CD14-positive monocyte (primary cell): ENCODE measurements at regions not wholly inside any gene's neighbourhood (a gene's known extent, or its start where the extent isn't known, plus 50 kb on each side); places are given as distances from the start of the nearest gene placed in this dataset.

Experiments used
- DNase-seq, 3 donors: peaks; one replicate each; pipeline ENCODE4 v3.0.0-alpha.2; 2011 to 2022
- H2AFZ ChIP-seq: 2 replicates; pipeline ENCODE4 v1.6.0; 2012; ENCODE audit warnings: mild to moderate bottlenecking, low read depth, low read length, inconsistent platforms; ENCODE audit not compliant: insufficient read depth, poor library complexity, severe bottlenecking
- H3K27ac ChIP-seq, 2 donors: 1 replicate in 1 of 2; 2 replicates in 1 of 2; pipeline ENCODE4 v1.5.1; 2012 to 2013; ENCODE audit warnings: low read length in 2 of 2, control low read depth in 1 of 2, inconsistent platforms in 1 of 2, low read depth in 1 of 2, mild to moderate bottlenecking in 1 of 2
- H3K27me3 ChIP-seq, 2 donors: one replicate each; pipeline versions ENCODE4 v1.6.0 to v1.6.1; 2011 to 2013; ENCODE audit warnings: low read length in 2 of 2; ENCODE audit not compliant: control insufficient read depth in 2 of 2, insufficient read depth in 2 of 2
- H3K36me3 ChIP-seq, 2 donors: replicated peaks in 1 of 2; 1 replicate in 1 of 2; 2 replicates in 1 of 2; pipeline versions ENCODE4 v1.5.1 to v1.6.1; 2012 to 2013; ENCODE audit warnings: low read length in 2 of 2, control low read depth in 1 of 2, inconsistent platforms in 1 of 2, mild to moderate bottlenecking in 1 of 2; ENCODE audit not compliant: insufficient read depth in 2 of 2, control insufficient read depth in 1 of 2
- H3K4me1 ChIP-seq, 2 donors: 1 replicate in 1 of 2; 2 replicates in 1 of 2; pipeline versions ENCODE4 v1.5.1 to v1.6.1; 2012 to 2013; ENCODE audit warnings: low read length in 2 of 2, control low read depth in 1 of 2, inconsistent platforms in 1 of 2, mild to moderate bottlenecking in 1 of 2, moderate library complexity in 1 of 2; ENCODE audit not compliant: insufficient read depth in 2 of 2, control insufficient read depth in 1 of 2
- H3K4me2 ChIP-seq: replicated peaks from 2 replicates; pipeline ENCODE3; 2012; ENCODE audit warnings: low read length, moderate library complexity, mild to moderate bottlenecking; ENCODE audit not compliant: poor library complexity, severe bottlenecking; ENCODE audit errors: extremely low read depth
- H3K4me3 ChIP-seq, 3 experiments: fragments of 200-600 bp in 1 of 3; sonication (generic) in 1 of 3; replicated peaks in 1 of 3; 1 replicate in 2 of 3; 2 replicates in 1 of 3; pipeline ENCODE4 v1.5.1; 2011 to 2013; ENCODE audit warnings: low read length in 3 of 3, mild to moderate bottlenecking in 3 of 3, control low read depth in 2 of 3, low read depth in 2 of 3, inconsistent platforms in 1 of 3, moderate library complexity in 1 of 3
- H3K79me2 ChIP-seq: 2 replicates; pipeline ENCODE4 v1.6.0; 2012; ENCODE audit warnings: mild to moderate bottlenecking, control low read depth, inconsistent platforms, low read length, moderate library complexity; ENCODE audit not compliant: insufficient read depth
- H3K9ac ChIP-seq: 2 replicates; pipeline ENCODE4 v1.6.0; 2017; ENCODE audit warnings: low read length, mild to moderate bottlenecking; ENCODE audit not compliant: insufficient read depth, poor library complexity, severe bottlenecking
- H3K9me3 ChIP-seq, 2 donors: replicated peaks in 1 of 2; 1 replicate in 1 of 2; 2 replicates in 1 of 2; pipeline versions ENCODE4 v1.5.1 to v1.6.1; 2012 to 2013; ENCODE audit warnings: low read length in 2 of 2, control low read depth in 1 of 2; ENCODE audit not compliant: control insufficient read depth in 1 of 2, insufficient read depth in 1 of 2
- H4K20me1 ChIP-seq: 2 replicates; pipeline ENCODE4 v1.6.0; 2012; ENCODE audit warnings: mild to moderate bottlenecking, low read length, control low read depth, moderate library complexity; ENCODE audit not compliant: insufficient read depth
- H3K27ac Mint-ChIP-seq, 7 donors: one replicate each; pipeline ENCODE4 v1.8.0; 2020; ENCODE audit warnings: mild to moderate bottlenecking in 7 of 7, mixed read lengths in 7 of 7, moderate library complexity in 6 of 7, inconsistent platforms in 2 of 7
- H3K27me3 Mint-ChIP-seq, 3 donors: one replicate each; pipeline ENCODE4 v1.8.0; 2021 to 2022; ENCODE audit warnings: low read depth in 3 of 3, mild to moderate bottlenecking in 3 of 3, mixed read lengths in 3 of 3, moderate library complexity in 3 of 3, inconsistent platforms in 1 of 3
- H3K36me3 Mint-ChIP-seq, 2 donors: one replicate each; pipeline ENCODE4 v1.8.0; 2020; ENCODE audit warnings: mixed read lengths in 2 of 2, inconsistent platforms in 1 of 2, mild to moderate bottlenecking in 1 of 2
- H3K4me1 Mint-ChIP-seq: one replicate; pipeline ENCODE4 v1.8.0; 2020; ENCODE audit warnings: mild to moderate bottlenecking, mixed read lengths
- H3K4me3 Mint-ChIP-seq, 2 donors: one replicate each; pipeline ENCODE4 v1.8.0; 2020; ENCODE audit warnings: mild to moderate bottlenecking in 2 of 2, mixed read lengths in 2 of 2, moderate library complexity in 1 of 2
- H3K9me3 Mint-ChIP-seq, 7 donors: one replicate each; pipeline ENCODE4 v1.8.0; 2020 to 2022; ENCODE audit warnings: mixed read lengths in 7 of 7, mild to moderate bottlenecking in 6 of 7, moderate library complexity in 6 of 7, inconsistent platforms in 2 of 7
- WGBS: methylation state at CpG from one replicate; pipeline ENCODE4 v1.1.5; 2013; ENCODE audit warnings: missing lambda C conversion rate; ENCODE audit not compliant: insufficient coverage; 5-methylcytosine and 5-hydroxymethylcytosine counted together
- intact Hi-C, 2 donors: fragments of 100-400 bp; cut with micrococcal nuclease; formaldehyde crosslinking; loops; one replicate each; pipeline versions ENCODE4 v1.15.0 to v1.15.1; 2023
- TF ChIP-seq, protein P1 (sequence below): fragments of 200-600 bp; IDR thresholded peaks from one replicate; pipeline ENCODE4 v1.8.0; 2022; ENCODE audit warnings: antibody characterized with exemption, mild to moderate bottlenecking

DNA sequence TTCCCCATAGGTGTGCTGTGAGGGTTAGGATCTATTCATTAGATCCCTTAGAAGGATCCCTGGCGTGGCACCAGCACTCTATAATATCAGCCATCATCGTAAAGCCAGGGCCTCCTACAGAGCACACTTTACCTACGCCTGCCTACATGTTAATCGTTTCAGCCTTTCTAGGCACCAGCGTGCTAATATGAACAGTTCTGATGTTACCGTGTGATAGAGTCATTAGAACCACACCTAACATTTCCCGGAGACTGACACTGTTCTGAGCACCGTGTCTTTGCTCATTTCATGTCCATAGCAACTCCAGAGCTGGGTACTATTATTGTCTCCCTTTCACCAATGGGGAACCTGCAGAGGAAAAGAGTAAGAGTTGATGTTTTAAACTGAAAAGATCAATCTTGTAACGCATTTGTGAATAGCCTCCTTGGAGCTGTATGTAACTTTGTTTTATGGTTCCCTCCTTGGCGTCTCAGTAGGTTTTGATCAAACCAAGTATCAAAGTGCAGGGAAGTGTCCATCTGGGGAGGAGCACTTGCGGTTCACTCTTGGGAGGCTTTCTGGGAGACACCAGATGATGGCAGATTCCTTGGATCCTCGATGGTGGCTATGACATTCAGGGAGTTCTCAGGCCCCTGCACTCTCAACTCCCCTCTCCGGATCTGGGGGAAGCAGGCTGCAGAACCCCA, 73.8 kb upstream of the KCNG1 start:
- Histone ChIP-seq H3K9me3 (no peaks in the 10 kb centered on the region), H3K27me3 (peaks cover 13 to 14% of the 10 kb centered on the region in 2 donors), H3K4me3 (no peak overlapping the region), H3K9ac (no peak overlapping the region), H3K4me1 (no peaks in the 10 kb centered on the region), H3K4me2 (no peak overlapping the region), H4K20me1 (no peaks in the 10 kb centered on the region), H3K36me3 (no peaks in the 10 kb centered on the region), H2AFZ (no peak overlapping the region), H3K27ac (no peak overlapping the region), H3K79me2 (no peaks in the 10 kb centered on the region)
- no peak for DNase-seq
- Mint-ChIP-seq H3K4me3 (no peak overlapping the region), H3K27me3 (peaks cover 15 to 27% (median 25%) of the 10 kb centered on the region in 3 donors), H3K36me3 (no peaks in the 10 kb centered on the region), H3K4me1 (peaks cover 3% of the 10 kb centered on the region), H3K9me3 (no peaks in the 10 kb centered on the region), H3K27ac (no peak overlapping the region)
- TF ChIP-seq, protein P1, sequence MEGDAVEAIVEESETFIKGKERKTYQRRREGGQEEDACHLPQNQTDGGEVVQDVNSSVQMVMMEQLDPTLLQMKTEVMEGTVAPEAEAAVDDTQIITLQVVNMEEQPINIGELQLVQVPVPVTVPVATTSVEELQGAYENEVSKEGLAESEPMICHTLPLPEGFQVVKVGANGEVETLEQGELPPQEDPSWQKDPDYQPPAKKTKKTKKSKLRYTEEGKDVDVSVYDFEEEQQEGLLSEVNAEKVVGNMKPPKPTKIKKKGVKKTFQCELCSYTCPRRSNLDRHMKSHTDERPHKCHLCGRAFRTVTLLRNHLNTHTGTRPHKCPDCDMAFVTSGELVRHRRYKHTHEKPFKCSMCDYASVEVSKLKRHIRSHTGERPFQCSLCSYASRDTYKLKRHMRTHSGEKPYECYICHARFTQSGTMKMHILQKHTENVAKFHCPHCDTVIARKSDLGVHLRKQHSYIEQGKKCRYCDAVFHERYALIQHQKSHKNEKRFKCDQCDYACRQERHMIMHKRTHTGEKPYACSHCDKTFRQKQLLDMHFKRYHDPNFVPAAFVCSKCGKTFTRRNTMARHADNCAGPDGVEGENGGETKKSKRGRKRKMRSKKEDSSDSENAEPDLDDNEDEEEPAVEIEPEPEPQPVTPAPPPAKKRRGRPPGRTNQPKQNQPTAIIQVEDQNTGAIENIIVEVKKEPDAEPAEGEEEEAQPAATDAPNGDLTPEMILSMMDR: no peak
- 93% methylated on average over 3 of the region's 13 CpGs for WGBS
- intact Hi-C loops: no loop called here

DNA sequence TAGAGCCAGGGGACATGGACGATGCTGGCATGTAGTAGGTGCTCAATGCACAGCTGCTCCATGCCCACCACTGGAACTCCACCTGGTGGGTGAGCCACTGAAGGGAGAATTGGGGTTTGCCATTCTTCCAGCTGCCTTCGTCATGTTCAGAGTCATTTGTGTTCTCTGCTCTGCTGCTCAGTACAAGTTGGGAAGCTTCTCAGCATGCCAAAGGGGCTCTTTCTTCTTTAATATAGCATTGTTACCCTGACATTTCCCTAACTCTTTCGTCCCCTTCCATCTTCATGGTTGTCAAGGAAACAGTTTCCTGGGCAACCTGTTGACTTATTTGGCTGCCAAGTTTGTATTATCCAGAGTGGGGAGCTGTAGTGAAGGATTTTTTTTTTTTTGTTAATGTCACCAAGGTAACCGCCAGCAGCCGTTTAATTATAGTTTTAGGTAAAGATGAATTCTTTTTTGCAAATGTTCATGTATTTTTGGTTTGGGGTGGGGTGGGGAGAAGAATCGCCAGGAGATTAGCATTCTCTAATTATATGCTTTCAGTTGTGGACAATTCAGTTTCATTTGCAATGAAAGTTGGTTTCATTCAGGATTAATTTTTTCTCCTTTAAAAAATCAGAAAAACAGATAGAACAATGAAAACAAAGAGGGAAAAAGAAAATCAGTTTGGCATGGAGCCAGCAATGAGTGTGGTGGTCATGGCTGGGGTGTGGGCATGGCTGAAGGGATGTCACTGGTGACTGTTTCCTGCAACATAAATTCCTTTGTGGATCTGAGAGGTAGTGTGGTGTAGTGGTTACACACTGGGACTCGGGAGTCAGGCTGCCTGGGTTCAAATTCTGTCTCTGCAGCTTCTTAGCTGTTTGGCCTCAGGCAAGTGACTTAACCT, 73.0 kb upstream of the KCNG1 start:
- Histone ChIP-seq H3K27me3 (peaks cover 21% of the 10 kb centered on the region in 2 donors), H4K20me1 (no peaks in the 10 kb centered on the region), H3K4me1 (no peaks in the 10 kb centered on the region), H3K4me3 (no peak overlapping the region), H3K27ac (no peak overlapping the region), H3K9me3 (no peaks in the 10 kb centered on the region), H2AFZ (no peak overlapping the region), H3K79me2 (no peaks in the 10 kb centered on the region), H3K4me2 (no peak overlapping the region), H3K9ac (no peak overlapping the region), H3K36me3 (no peaks in the 10 kb centered on the region)
- WGBS: 83% methylated on average over 3 of the region's 7 CpGs
- H3K27ac Mint-ChIP-seq: no peak overlapping the region
- peaks cover 0 to 1% (median 0%) of the 10 kb centered on the region in 7 donors for H3K9me3 Mint-ChIP-seq
- DNase-seq: no peak
- H3K4me1 Mint-ChIP-seq: peaks cover 6% of the 10 kb centered on the region
- TF ChIP-seq, protein P1: no peak
- H3K27me3 Mint-ChIP-seq: peaks cover 21 to 32% (median 30%) of the 10 kb centered on the region in 3 donors
- H3K36me3 Mint-ChIP-seq: no peaks in the 10 kb centered on the region
- intact Hi-C loops: no loop called here
- no peak overlapping the region for H3K4me3 Mint-ChIP-seq
